ENCODE measurements at regions not wholly inside any gene's neighbourhood (a gene's known extent, or its start where the extent isn't known, plus 50 kb on each side); places are given as distances from the start of the nearest gene placed in this dataset.
"Not testable (repeated sequence)": the region's sequence is repeated elsewhere in the genome, so short reads cannot be mapped to it uniquely, and the experiment has no call there.

DNA sequence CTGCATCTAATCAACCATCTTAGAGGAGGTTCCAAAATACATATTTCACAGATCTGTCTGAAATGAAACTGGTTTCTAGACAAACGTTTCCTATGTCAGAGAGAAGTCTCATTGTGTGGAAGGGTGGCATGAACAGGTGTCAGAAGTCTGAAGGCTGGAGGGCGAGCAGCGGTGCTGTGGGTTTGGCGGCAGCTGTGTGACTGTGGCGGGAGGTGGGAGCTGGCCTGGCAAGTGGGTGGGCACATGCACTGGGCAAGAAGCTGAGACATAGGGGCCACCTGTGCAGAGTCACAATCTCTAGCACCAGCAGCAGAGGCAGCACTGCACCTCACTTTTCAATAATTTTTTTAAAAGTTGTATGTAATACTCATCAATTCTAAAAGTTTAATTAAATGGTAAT lies 346.3 kb downstream of the DSC3 start:
- DNase-seq = no peak

GRCh38 chr18:30694773-30695172 lies 347.8 kb downstream of the DSC3 start:
- DNase-seq = no peak

GRCh38 chr18:30689216-30689615 lies 353.3 kb downstream of the DSC3 start:
- no peak for DNase-seq

- no peak for DNase-seq
Observed at GRCh38 chr18:30687501-30687900, 355.0 kb downstream of the DSC3 start.

- DNase-seq = no peak
Observed at GRCh38 chr18:30684825-30685481, 357.6 kb downstream of the DSC3 start.

- DNase-seq = no peak
Observed at GRCh38 chr18:30683836-30684235, 358.7 kb downstream of the DSC3 start.

DNA sequence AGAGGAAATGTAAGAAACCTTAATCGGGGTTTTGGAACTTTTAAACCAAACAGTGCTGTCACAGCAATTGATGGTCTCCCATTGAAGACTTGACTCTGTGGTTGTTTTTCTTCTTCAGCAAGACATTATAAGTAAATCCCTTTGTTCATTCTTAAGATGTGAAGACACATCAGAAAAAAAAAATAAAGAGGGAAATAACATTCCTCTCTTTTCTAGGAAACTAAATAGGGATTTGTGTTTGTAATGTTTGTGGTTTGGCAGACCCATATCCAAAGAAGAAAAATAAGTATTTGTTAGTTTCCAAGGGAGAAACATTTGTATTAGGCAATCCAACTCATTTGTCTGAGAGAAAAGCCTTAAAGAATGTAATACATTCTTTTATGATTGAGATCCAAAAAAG lies 359.9 kb downstream of the DSC3 start:
- DNase-seq = no peak

- DNase-seq = no peak
Observed at GRCh38 chr18:30679285-30679930, 363.1 kb downstream of the DSC3 start.

- DNase-seq = not testable (repeated sequence)
Observed at GRCh38 chr18:30677813-30678212, 364.7 kb downstream of the DSC3 start.

DNA sequence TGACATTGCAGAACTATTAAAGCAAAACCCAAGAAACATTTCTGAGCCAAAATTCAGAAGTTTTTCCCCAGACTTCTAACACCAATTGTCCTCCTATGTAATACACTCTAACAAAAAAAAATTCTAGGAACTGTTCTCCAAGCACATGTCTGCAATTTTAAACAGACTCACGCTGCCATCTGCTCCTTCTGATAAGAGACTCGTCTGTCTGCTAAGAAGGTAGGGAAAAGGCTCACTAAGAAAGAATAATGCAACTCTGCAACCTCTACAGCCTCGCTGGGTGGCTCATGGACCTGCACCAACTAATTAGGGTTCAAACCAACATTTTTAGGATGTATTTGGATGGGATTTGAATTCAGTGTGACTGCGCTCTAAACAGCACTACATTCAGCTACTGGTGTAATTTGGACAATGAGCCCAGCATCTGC lies 366.5 kb downstream of the DSC3 start:
- no peak for DNase-seq

DNA sequence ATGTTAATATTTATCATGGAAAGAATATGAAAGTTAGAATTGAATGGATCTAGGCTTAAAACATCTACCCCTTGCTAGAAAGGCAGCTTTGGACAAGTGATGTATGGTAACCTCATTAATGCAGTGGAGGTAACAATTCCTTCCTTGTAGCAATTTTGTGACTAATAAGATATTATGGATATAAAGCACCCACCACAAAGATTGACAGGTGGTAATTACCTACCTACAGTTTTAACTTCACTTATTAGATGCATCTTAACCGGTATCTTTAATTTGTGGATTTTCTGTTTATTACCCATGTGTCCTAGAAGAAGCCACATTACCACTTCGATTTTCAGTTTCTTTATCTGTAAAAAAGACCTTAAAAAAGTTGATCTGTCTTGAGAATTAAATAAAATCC lies 367.0 kb downstream of the DSC3 start:
- no peak for DNase-seq

GRCh38 chr18:30675072-30675471 lies 367.5 kb downstream of the DSC3 start:
- no peak for DNase-seq

DNA sequence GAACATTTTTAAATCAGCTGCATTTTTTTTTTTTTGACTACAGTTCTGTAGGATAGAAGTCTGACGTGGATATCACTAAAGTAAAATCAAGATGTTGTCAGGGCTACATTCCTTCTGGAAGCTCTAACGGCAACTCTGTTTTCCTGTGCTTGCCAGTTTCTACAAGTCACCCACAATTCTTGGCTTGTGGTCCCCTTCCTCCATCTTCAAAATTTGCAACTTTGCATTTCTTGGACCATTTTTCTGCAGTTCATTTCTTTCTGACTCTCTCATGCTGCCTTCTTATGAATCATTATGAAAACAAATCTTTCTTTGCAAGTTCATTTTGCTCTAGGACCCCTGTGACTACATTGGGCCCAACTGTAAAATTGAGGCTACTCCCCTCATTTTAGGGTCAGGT lies 367.9 kb downstream of the DSC3 start:
- DNase-seq = no peak

DNA sequence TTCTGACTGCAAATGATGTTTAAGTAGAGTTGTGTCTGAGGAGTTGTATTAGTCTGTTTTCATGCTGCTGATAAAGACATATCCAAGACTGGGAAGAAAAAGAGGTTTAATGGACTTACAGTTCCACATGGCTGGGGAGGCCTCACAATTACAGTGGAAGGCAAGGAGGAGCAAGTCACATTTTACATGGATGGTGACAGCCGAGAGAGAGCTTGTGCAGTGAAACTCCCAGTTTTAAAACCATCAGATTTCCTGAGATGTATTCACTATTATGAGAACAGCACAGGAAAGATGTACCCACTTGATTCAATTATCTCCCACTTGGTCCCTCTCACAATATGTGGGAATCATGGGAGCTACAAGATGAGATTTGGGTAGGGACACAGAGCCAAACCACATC lies 370.1 kb downstream of the DSC3 start:
- DNase-seq = not testable (repeated sequence)

GRCh38 chr18:30658306-30658705 lies 384.2 kb downstream of the DSC3 start:
- no peak for DNase-seq

DNA sequence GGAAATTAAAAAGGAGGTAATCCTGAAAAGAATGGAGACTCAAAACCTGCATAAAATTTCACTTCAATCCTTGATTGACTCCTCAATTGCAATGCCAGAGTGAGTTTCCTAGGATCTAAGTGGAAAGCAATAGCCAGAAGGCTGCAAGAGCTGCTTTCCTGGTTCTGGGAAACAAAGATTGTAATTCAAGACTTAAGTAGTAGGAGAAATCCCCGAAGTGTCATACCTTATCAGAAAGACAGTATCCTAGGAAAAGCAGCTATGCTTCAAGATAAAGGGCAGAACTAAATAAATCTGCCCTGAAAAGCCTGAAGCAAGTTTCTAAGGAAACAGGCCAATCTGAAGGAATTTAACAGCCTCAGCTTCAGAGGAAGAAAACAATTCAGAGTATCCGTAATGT lies 390.2 kb downstream of the DSC3 start:
- DNase-seq = no peak

DNA sequence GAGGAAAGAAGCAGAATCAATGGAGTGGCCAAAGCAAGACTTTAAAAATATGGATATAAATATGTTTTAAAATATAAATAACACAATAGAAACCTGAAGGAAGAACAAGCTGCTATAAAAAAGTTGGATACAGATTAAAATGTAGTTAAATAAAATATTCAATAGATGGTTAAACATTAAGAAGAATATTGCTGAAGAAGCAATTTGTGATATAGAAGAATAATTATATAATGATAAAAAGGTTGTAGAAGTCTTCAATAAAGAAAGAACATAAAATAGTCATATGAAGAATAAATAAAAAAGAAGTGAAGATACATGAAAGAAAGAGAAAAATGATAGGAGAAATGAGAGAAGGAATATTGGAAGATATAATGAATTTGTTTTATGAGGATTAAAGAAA lies 392.0 kb downstream of the DSC3 start:
- no peak for DNase-seq

DNA sequence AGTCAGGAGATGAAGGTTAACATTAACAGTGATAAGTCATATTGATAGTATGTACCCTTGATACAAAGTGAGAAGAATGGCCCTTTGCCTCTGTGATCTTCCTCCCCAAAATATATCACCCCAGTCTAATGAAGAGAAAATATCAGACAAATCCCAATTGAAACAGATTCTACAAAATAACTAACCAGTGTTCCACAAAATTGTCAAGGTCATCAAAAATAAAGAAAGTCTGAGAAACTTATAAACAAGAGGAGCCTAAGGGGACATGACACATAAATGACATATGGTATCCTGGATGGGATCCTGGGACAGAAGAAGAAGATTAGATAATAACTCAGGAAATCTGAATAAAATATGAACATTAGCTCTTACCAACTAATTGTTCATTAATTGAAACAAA lies 398.4 kb downstream of the DSC3 start:
- no peak for DNase-seq

DNA sequence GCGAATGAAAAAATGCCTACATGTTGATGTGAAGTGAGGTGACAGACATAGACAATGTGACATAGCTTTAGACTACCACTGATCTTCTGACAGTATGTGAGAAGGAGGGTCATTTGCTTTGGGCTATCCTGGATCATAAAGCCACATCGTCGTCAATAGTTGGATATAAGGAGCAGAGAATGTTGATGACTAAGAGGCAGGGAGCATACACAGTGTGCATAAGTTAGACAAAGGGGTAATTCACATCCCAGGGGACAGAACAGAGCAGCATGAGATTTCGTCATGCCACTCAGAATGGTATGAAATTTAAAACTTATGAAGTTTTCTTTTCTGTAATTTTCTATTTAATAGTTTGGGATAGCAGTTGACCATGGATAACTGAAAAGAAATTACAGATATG lies 403.2 kb downstream of the DSC3 start:
- no peak for DNase-seq

- DNase-seq = no peak
Observed at GRCh38 chr18:30634249-30634648, 408.3 kb downstream of the DSC3 start.

- no peak for DNase-seq
Observed at GRCh38 chr18:30632071-30632698, 410.4 kb downstream of the DSC3 start.

GRCh38 chr18:30625961-30626360 lies 416.6 kb downstream of the DSC3 start:
- no peak for DNase-seq

GRCh38 chr18:30623401-30624065 lies 419.0 kb downstream of the DSC3 start:
- DNase-seq = no peak

DNA sequence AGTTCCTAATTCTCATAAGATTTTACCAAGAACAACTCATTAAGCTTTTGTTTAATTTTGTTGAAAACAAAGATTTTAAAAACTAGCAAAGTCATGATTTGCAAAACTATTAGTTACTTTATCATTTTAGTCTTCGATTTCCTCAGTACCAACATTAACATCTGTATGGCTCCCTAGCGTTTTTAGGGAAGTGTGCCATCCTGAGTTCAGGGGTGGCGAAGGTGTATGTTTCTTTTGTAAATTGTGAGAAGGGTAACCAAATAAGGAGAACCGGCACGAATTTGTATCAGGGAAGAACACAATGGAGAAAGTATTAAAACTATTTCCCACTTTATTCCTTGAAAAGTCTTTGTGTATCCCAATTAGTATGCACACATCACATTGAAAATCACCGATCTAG lies 419.9 kb downstream of the DSC3 start:
- DNase-seq = no peak
